ENCODE measurements at regions not wholly inside any gene's neighbourhood (a gene's known extent, or its start where the extent isn't known, plus 50 kb on each side); places are given as distances from the start of the nearest gene placed in this dataset.

DNA sequence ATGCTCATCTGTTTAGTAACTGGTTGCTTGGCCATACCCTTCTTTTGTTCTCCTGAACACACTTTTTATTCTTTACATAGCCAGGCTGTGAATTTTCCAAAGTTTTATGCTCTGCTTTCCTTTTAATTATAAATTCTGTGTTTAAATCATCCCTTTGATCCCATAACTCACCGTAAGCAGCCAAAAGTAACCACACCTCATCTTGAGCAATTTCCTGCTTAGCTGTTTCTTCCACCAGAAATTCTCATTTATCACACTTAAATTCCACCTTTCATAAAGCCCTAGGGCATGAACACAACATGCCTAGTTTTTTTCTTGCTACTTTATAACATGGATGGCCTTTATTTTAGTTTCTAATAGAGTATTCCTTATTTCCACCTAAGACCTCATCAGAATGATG lies 510.7 kb downstream of the C12orf50 start:
- intact Hi-C loops (cut with DNase I) = no loop called here
- DNase-seq (no peak), ATAC-seq (no peak)
- Histone ChIP-seq H3K9me3 (no peaks in the 10 kb centered on the region), H3K4me3 (no peak overlapping the region), H3K27ac (no peak overlapping the region), H3K4me1 (peaks cover 0 to 6% (median 0%) of the 10 kb centered on the region in 4 donors), H3K36me3 (no peaks in the 10 kb centered on the region), H3K27me3 (no peaks in the 10 kb centered on the region)
- 60% methylated on average over 1 of the region's 1 CpG for WGBS (ENCODE audit: insufficient coverage, low coverage, low lambda C conversion rate, missing lambda C conversion rate)
- no peak for TF ChIP-seq POLR2A (IDR thresholded peaks at IDR 0.05)
- TF ChIP-seq, protein P1, sequence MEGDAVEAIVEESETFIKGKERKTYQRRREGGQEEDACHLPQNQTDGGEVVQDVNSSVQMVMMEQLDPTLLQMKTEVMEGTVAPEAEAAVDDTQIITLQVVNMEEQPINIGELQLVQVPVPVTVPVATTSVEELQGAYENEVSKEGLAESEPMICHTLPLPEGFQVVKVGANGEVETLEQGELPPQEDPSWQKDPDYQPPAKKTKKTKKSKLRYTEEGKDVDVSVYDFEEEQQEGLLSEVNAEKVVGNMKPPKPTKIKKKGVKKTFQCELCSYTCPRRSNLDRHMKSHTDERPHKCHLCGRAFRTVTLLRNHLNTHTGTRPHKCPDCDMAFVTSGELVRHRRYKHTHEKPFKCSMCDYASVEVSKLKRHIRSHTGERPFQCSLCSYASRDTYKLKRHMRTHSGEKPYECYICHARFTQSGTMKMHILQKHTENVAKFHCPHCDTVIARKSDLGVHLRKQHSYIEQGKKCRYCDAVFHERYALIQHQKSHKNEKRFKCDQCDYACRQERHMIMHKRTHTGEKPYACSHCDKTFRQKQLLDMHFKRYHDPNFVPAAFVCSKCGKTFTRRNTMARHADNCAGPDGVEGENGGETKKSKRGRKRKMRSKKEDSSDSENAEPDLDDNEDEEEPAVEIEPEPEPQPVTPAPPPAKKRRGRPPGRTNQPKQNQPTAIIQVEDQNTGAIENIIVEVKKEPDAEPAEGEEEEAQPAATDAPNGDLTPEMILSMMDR (IDR thresholded peaks at IDR 0.05) = no peak

- TF ChIP-seq POLR2A (IDR thresholded peaks at IDR 0.05) = no peak
- TF ChIP-seq, protein P1 (IDR thresholded peaks at IDR 0.05) = no peak
- no peak overlapping the region for H3K27ac ChIP-seq
- no peaks in the 10 kb centered on the region for H3K9me3 ChIP-seq
- peaks cover 0 to 6% (median 0%) of the 10 kb centered on the region in 4 donors for H3K4me1 ChIP-seq
- intact Hi-C loops (cut with DNase I) = no loop called here
- no CpG with 5 or more reads among the region's 1 CpG for WGBS (ENCODE audit: insufficient coverage, low coverage, low lambda C conversion rate, missing lambda C conversion rate)
- ATAC-seq = no peak
- no peaks in the 10 kb centered on the region for H3K27me3 ChIP-seq
- no peak overlapping the region for H3K4me3 ChIP-seq
- no peaks in the 10 kb centered on the region for H3K36me3 ChIP-seq
- no peak for DNase-seq
These were observed 511.2 kb downstream of the C12orf50 start for GRCh38 chr12:87518036-87518435.

DNA sequence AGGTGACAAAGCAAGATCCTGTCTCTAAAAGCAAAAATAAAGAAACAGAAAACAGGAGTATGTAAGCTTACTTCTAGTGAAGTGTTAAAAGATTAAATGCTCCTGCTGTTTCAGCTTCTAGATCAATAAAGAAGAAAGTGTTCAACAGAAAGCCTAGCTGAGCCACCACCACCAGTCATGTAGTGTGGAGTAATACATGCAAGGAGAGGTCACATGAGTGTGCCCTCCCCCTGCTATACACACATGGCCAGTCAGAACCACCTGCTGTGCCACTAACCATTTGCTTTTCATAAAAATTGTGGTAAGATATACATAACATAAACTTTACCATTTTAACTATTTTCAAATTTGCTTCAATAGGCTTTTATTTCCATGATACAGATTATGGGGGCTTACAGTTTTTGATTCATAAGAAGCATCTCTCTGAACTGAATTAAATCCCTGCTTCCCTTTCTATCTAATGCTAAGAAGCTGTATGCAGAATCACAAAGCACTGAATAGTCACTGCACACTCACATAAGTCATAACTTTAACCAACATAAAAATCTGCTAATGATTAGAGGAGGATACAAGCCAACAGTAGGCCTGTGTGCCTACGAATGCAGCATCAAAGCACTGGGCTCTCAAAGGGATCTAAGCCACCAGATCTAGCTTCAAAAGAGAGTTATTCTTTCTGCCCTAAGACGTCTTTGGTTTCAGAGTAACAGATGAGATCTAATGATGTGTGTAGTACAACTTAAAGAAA lies 515.5 kb downstream of the C12orf50 start:
- no peak for DNase-seq
- no peak for ATAC-seq

DNA sequence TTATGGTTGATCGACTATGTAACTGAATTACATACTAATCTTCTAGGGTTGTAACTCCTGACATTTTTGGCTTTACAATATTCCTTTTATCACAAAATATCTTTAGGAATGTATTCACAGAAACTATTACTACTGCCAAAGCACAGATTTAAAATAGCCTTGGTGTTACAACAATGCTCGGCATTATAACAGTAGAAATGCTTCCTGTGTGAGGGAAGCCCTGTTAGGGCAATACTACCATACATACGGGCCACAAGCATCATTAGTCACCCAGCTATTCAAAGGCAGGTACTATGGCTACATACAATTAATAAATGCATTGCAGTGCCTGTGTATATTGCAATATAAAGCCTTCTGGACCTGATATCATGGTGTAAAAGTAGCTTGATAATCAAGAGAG lies 517.8 kb downstream of the C12orf50 start:
- no peaks in the 10 kb centered on the region for H3K4me1 ChIP-seq
- no peak overlapping the region for H3K27ac ChIP-seq
- no peaks in the 10 kb centered on the region for H3K9me3 ChIP-seq
- no peak overlapping the region for H3K4me3 ChIP-seq
- DNase-seq (no peak), ATAC-seq (no peak)
- WGBS (ENCODE audit: insufficient coverage, low coverage, low lambda C conversion rate, missing lambda C conversion rate) = 63% methylated on average over 3 of the region's 3 CpGs
- intact Hi-C loops (cut with DNase I) = no loop called here
- no peaks in the 10 kb centered on the region for H3K36me3 ChIP-seq
- TF ChIP-seq POLR2A (IDR thresholded peaks at IDR 0.05) = no peak
- TF ChIP-seq, protein P1 (IDR thresholded peaks at IDR 0.05) = no peak
- no peaks in the 10 kb centered on the region for H3K27me3 ChIP-seq

More for the DNA sequence above, 515.5 kb downstream of the C12orf50 start:
- H3K4me3 ChIP-seq = no peak overlapping the region
- intact Hi-C loops (cut with DNase I) = no loop called here
- WGBS (ENCODE audit: insufficient coverage, low coverage, low lambda C conversion rate, missing lambda C conversion rate) = 60% methylated on average over 2 of the region's 2 CpGs
- H3K36me3 ChIP-seq = no peaks in the 10 kb centered on the region
- no peaks in the 10 kb centered on the region for H3K27me3 ChIP-seq
- no peak overlapping the region for H3K27ac ChIP-seq
- no peaks in the 10 kb centered on the region for H3K4me1 ChIP-seq
- no peak for TF ChIP-seq POLR2A (IDR thresholded peaks at IDR 0.05)
- TF ChIP-seq, protein P1 (IDR thresholded peaks at IDR 0.05) = no peak
- no peaks in the 10 kb centered on the region for H3K9me3 ChIP-seq
